H9 (cell line): ENCODE measurements at regions not wholly inside any gene's neighbourhood (a gene's known extent, or its start where the extent isn't known, plus 50 kb on each side); places are given as distances from the start of the nearest gene placed in this dataset.

Experiments
- DNase-seq: peaks from one replicate; pipeline ENCODE4 v3.0.0-alpha.2; 2017
- H2AFZ ChIP-seq: one replicate; pipeline ENCODE4 v1.6.1; 2013; ENCODE audit warnings: mild to moderate bottlenecking, low read length, control low read depth, moderate library complexity
- H2AK5ac ChIP-seq: 2 replicates; pipeline ENCODE4 v1.6.1; 2013; ENCODE audit warnings: low read length, control low read depth, mixed read lengths; ENCODE audit not compliant: insufficient read length
- H2BK120ac ChIP-seq: one replicate; pipeline ENCODE4 v1.6.1; 2013; ENCODE audit warnings: low read depth, mild to moderate bottlenecking, low read length, control low read depth, inconsistent platforms; ENCODE audit not compliant: poor library complexity, severe bottlenecking
- H2BK12ac ChIP-seq: 2 replicates; pipeline ENCODE4 v1.6.1; 2013; ENCODE audit warnings: low read length, control low read depth, mixed read lengths, low read depth; ENCODE audit not compliant: insufficient read length
- H2BK15ac ChIP-seq: 2 replicates; pipeline ENCODE4 v1.6.1; 2013; ENCODE audit warnings: low read depth, low read length, control low read depth
- H2BK20ac ChIP-seq: one replicate; pipeline ENCODE4 v1.6.1; 2013; ENCODE audit warnings: low read depth, mild to moderate bottlenecking, low read length, control low read depth, inconsistent platforms; ENCODE audit not compliant: poor library complexity, severe bottlenecking
- H2BK5ac ChIP-seq: 2 replicates; pipeline ENCODE4 v1.6.1; 2013; ENCODE audit warnings: low read length, control low read depth, mixed read lengths; ENCODE audit not compliant: insufficient read length
- H3K14ac ChIP-seq: 2 replicates; pipeline ENCODE4 v1.6.1; 2013; ENCODE audit warnings: low read length, control low read depth; ENCODE audit not compliant: insufficient read depth
- H3K18ac ChIP-seq: 2 replicates; pipeline ENCODE4 v1.6.1; 2013; ENCODE audit warnings: low read depth, mild to moderate bottlenecking, mixed read lengths, low read length, control low read depth; ENCODE audit not compliant: insufficient read length
- H3K23ac ChIP-seq: 2 replicates; pipeline ENCODE4 v1.6.1; 2013; ENCODE audit warnings: low read length, control low read depth, mixed read lengths, low read depth; ENCODE audit not compliant: insufficient read length
- H3K23me2 ChIP-seq: 2 replicates; pipeline ENCODE4 v1.6.1; 2013; ENCODE audit warnings: low read depth, mild to moderate bottlenecking, mixed read lengths, low read length, control low read depth; ENCODE audit not compliant: insufficient read length, poor library complexity, severe bottlenecking
- H3K27ac ChIP-seq: 2 replicates; pipeline ENCODE4 v1.5.1; 2013; ENCODE audit warnings: low read length, control low read depth, mixed read lengths, low read depth; ENCODE audit not compliant: insufficient read length
- H3K27me3 ChIP-seq: 2 replicates; pipeline ENCODE4 v1.6.1; 2013; ENCODE audit warnings: low read length, control low read depth, inconsistent platforms; ENCODE audit not compliant: insufficient read depth
- H3K4ac ChIP-seq: 2 replicates; pipeline ENCODE4 v1.6.1; 2013; ENCODE audit warnings: low read depth, mild to moderate bottlenecking, control low read depth, inconsistent platforms, low read length, moderate library complexity
- H3K4me1 ChIP-seq: 2 replicates; pipeline ENCODE4 v1.6.1; 2013; ENCODE audit warnings: low read length, control low read depth, inconsistent platforms; ENCODE audit not compliant: insufficient read depth
- H3K4me2 ChIP-seq: 2 replicates; pipeline ENCODE4 v1.6.1; 2013; ENCODE audit warnings: low read length, control low read depth, mixed read lengths; ENCODE audit not compliant: insufficient read length, insufficient read depth
- H3K56ac ChIP-seq: 2 replicates; pipeline ENCODE4 v1.6.1; 2013; ENCODE audit warnings: low read depth, mild to moderate bottlenecking, mixed read lengths, low read length, control low read depth; ENCODE audit not compliant: insufficient read length
- H3K79me1 ChIP-seq: 2 replicates; pipeline ENCODE4 v1.6.1; 2013; ENCODE audit warnings: low read depth, mild to moderate bottlenecking, moderate library complexity, low read length, control low read depth, inconsistent platforms; ENCODE audit not compliant: insufficient read depth, poor library complexity, severe bottlenecking
- H3K79me2 ChIP-seq: 2 replicates; pipeline ENCODE4 v1.6.1; 2013; ENCODE audit warnings: low read length, control low read depth, inconsistent platforms; ENCODE audit not compliant: insufficient read depth
- H3K9ac ChIP-seq: 2 replicates; pipeline ENCODE4 v1.6.1; 2013; ENCODE audit warnings: low read length, control low read depth, mixed read lengths; ENCODE audit not compliant: insufficient read length; ENCODE audit errors: extremely low read depth
- H3K9me3 ChIP-seq: one replicate; pipeline ENCODE4 v1.6.1; 2013; ENCODE audit warnings: low read depth, low read length, inconsistent platforms; ENCODE audit not compliant: control insufficient read depth
- H3T11ph ChIP-seq: one replicate; pipeline ENCODE4 v1.6.1; 2013; ENCODE audit warnings: mild to moderate bottlenecking, low read length, control low read depth, inconsistent platforms
- H4K20me1 ChIP-seq: one replicate; pipeline ENCODE4 v1.6.1; 2013; ENCODE audit not compliant: control insufficient read depth, insufficient read length, insufficient read depth
- H4K5ac ChIP-seq: 2 replicates; pipeline ENCODE4 v1.6.1; 2013; ENCODE audit warnings: low read depth, mild to moderate bottlenecking, mixed read lengths, low read length, control low read depth; ENCODE audit not compliant: insufficient read length
- H4K8ac ChIP-seq: replicated peaks from 2 replicates; pipeline ENCODE4 v1.6.1; 2013; ENCODE audit warnings: low read length, control low read depth, mixed read lengths, low read depth; ENCODE audit not compliant: insufficient read length
- H4K91ac ChIP-seq: 2 replicates; pipeline ENCODE4 v1.6.1; 2013; ENCODE audit warnings: low read depth, mild to moderate bottlenecking, moderate library complexity, mixed read lengths, low read length, control low read depth; ENCODE audit not compliant: insufficient read length
- H3K27ac Mint-ChIP-seq, 3 experiments: 2 replicates in 2 of 3; 3 replicates in 1 of 3; pipeline ENCODE4 v1.8.0; 2020 to 2021; ENCODE audit warnings: mixed read lengths in 3 of 3, mild to moderate bottlenecking in 1 of 3, moderate library complexity in 1 of 3
- H3K27me3 Mint-ChIP-seq: 2 replicates; pipeline ENCODE4 v1.8.0; 2021; ENCODE audit warnings: low read depth, mild to moderate bottlenecking, moderate library complexity, mixed read lengths
- H3K36me3 Mint-ChIP-seq, 3 experiments: 2 replicates in 2 of 3; 3 replicates in 1 of 3; pipeline ENCODE4 v1.8.0; 2020 to 2021; ENCODE audit warnings: low read depth in 3 of 3, mixed read lengths in 3 of 3; ENCODE audit not compliant: insufficient read depth in 1 of 3
- H3K4me1 Mint-ChIP-seq, 2 experiments: 2 replicates each; pipeline ENCODE4 v1.8.0; 2020; ENCODE audit warnings: mixed read lengths in 2 of 2
- H3K4me3 Mint-ChIP-seq, 2 experiments: 2 replicates in 1 of 2; 3 replicates in 1 of 2; pipeline ENCODE4 v1.8.0; 2020 to 2021; ENCODE audit warnings: mild to moderate bottlenecking in 2 of 2, mixed read lengths in 2 of 2, moderate library complexity in 1 of 2
- H3K9me3 Mint-ChIP-seq, 2 experiments: 2 replicates in 1 of 2; 3 replicates in 1 of 2; pipeline ENCODE4 v1.8.0; 2020; ENCODE audit warnings: mild to moderate bottlenecking in 2 of 2, mixed read lengths in 2 of 2, moderate library complexity in 1 of 2
- WGBS: extraction: QIAGEN DNeasy Blood & Tissue Kit; methylation state at CpG from one replicate; pipeline ENCODE4 v1.1.7; 2013; ENCODE audit warnings: missing lambda C conversion rate, low lambda C conversion rate, mixed read lengths; ENCODE audit not compliant: insufficient read length; ENCODE audit errors: extremely low coverage; 5-methylcytosine and 5-hydroxymethylcytosine counted together
- TF ChIP-seq, protein P1 (sequence below): fragments of 200-600 bp; sonication (generic); conservative IDR thresholded peaks from 3 replicates; pipeline ENCODE4 v1.8.0; 2021; ENCODE audit warnings: antibody characterized with exemption, mild to moderate bottlenecking

DNA sequence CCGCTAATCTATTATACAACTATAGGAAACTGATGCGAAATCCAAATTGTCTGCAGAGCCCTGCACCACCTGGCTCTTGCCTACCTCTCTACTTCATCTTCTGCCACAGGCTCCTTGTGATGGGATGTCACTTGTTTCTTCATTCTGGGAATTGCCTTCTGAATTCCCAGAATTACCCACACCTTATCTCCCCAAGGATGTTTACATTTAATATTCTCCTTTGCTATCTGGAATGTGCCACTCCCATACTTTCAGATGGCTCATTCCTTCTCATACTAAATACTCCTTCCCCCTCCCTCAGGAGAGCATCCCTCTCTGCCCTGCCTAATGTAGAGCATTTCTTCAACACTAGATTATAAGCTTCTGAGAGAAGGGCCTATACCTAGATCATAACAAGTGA, 573.1 kb downstream of the GALC start:
- H2AFZ ChIP-seq: no peak overlapping the region
- Mint-ChIP-seq H3K36me3 (peaks cover 13 to 38% (median 23%) of the 10 kb centered on the region in 3 experiments), H3K9me3 (peaks cover 38 to 61% of the 10 kb centered on the region in 2 experiments), H3K4me3 (no peak overlapping the region), H3K27me3 (no peaks in the 10 kb centered on the region; the same call in 1 of the 2 replicates), H3K4me1 (no peaks in the 10 kb centered on the region), H3K27ac (no peak overlapping the region)
- no peak for DNase-seq
- no CpG with 5 or more reads among the region's 2 CpGs for WGBS
- no peak overlapping the region for H3K27ac ChIP-seq
- no peak overlapping the region for H2BK5ac ChIP-seq
- no peak overlapping the region for H2BK20ac ChIP-seq
- H3K79me1 ChIP-seq: no peaks in the 10 kb centered on the region
- no peak overlapping the region for H3T11ph ChIP-seq
- no peaks in the 10 kb centered on the region for H3K79me2 ChIP-seq
- no peak overlapping the region for H3K18ac ChIP-seq
- peaks cover 24% of the 10 kb centered on the region for H3K9me3 ChIP-seq
- H2BK12ac ChIP-seq: no peak overlapping the region
- no peak overlapping the region for H3K9ac ChIP-seq
- H3K23me2 ChIP-seq: no peaks in the 10 kb centered on the region
- TF ChIP-seq, protein P1, sequence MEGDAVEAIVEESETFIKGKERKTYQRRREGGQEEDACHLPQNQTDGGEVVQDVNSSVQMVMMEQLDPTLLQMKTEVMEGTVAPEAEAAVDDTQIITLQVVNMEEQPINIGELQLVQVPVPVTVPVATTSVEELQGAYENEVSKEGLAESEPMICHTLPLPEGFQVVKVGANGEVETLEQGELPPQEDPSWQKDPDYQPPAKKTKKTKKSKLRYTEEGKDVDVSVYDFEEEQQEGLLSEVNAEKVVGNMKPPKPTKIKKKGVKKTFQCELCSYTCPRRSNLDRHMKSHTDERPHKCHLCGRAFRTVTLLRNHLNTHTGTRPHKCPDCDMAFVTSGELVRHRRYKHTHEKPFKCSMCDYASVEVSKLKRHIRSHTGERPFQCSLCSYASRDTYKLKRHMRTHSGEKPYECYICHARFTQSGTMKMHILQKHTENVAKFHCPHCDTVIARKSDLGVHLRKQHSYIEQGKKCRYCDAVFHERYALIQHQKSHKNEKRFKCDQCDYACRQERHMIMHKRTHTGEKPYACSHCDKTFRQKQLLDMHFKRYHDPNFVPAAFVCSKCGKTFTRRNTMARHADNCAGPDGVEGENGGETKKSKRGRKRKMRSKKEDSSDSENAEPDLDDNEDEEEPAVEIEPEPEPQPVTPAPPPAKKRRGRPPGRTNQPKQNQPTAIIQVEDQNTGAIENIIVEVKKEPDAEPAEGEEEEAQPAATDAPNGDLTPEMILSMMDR: no peak
- no peak overlapping the region for H4K91ac ChIP-seq
- H3K14ac ChIP-seq: no peak overlapping the region
- no peak overlapping the region for H4K8ac ChIP-seq
- H2BK120ac ChIP-seq: no peak overlapping the region
- no peak overlapping the region for H4K5ac ChIP-seq
- no peaks in the 10 kb centered on the region for H3K4me1 ChIP-seq
- no peak overlapping the region for H3K4ac ChIP-seq
- H4K20me1 ChIP-seq: no peaks in the 10 kb centered on the region
- H2BK15ac ChIP-seq: no peak overlapping the region
- H3K4me2 ChIP-seq: no peak overlapping the region
- no peak overlapping the region for H2AK5ac ChIP-seq
- no peak overlapping the region for H3K23ac ChIP-seq
- H3K27me3 ChIP-seq: no peaks in the 10 kb centered on the region
- H3K56ac ChIP-seq: no peak overlapping the region
